K562 (cell line): ENCODE measurements at regions not wholly inside any gene's neighbourhood (a gene's known extent, or its start where the extent isn't known, plus 50 kb on each side); places are given as distances from the start of the nearest gene placed in this dataset.
A peak's percentile ranks its signal among the peaks of the same experiment; 100 is the strongest.

Source experiments
- ATF7 ChIP-seq: fragments of 450-650 bp; IDR thresholded peaks from 2 replicates; pipeline ENCODE4 v1.7.1; 2014; ENCODE audit warnings: mild to moderate bottlenecking, moderate library complexity
- DNMT1 ChIP-seq: fragments of 450-650 bp; IDR thresholded peaks from 2 replicates; pipeline ENCODE4 v1.6.1; 2016; ENCODE audit warnings: antibody characterized with exemption, mild to moderate bottlenecking
- ETV6 ChIP-seq, 3 experiments: fragments of 150-350 bp in 1 of 3; sonication (generic) in 1 of 3; formaldehyde crosslinking in 1 of 3; IDR thresholded peaks; 2 replicates each; pipeline versions ENCODE4 v1.6.1 to v1.8.0; 2014 to 2022; ENCODE audit warnings: borderline replicate concordance in 2 of 3, low read depth in 2 of 3, antibody characterized with exemption in 1 of 3, low read length in 1 of 3, mild to moderate bottlenecking in 1 of 3, missing genetic modification reagents in 1 of 3
- HMGN3 ChIP-seq: IDR thresholded peaks from 2 replicates; pipeline ENCODE4 v1.6.1; 2011; ENCODE audit warnings: borderline replicate concordance, low read depth, mild to moderate bottlenecking, mixed read lengths, low read length; ENCODE audit not compliant: insufficient read length; ENCODE audit errors: extremely low read depth
- MIER1 ChIP-seq: fragments of 450-650 bp; IDR thresholded peaks from 2 replicates; pipeline ENCODE4 v1.6.1; 2016; ENCODE audit warnings: antibody characterized with exemption, mild to moderate bottlenecking, low read depth
- PTRF ChIP-seq: fragments of 450-650 bp; IDR thresholded peaks from 2 replicates; pipeline ENCODE4 v1.6.1; 2016; ENCODE audit warnings: mild to moderate bottlenecking, missing genetic modification characterization, missing compliant biosample characterization
- RBM17 ChIP-seq: fragments of 200-400 bp; formaldehyde crosslinking; IDR thresholded peaks from 2 replicates; pipeline ENCODE4 v1.6.1; 2017; ENCODE audit warnings: low read depth, mild to moderate bottlenecking, low read length, borderline replicate concordance
- SP1 ChIP-seq: sonication (generic); formaldehyde crosslinking; IDR thresholded peaks from 2 replicates; pipeline ENCODE4 v1.8.1; 2022; ENCODE audit warnings: mild to moderate bottlenecking, missing genetic modification reagents
- YBX1 ChIP-seq: fragments of 450-650 bp; IDR thresholded peaks from 2 replicates; pipeline ENCODE4 v1.7.1; 2016; ENCODE audit warnings: mild to moderate bottlenecking
- ZHX1 ChIP-seq: fragments of 150-350 bp; conservative IDR thresholded peaks from 2 replicates; pipeline ENCODE4 v1.6.1; 2014; ENCODE audit warnings: low read length
- ZNF655 ChIP-seq: fragments of 250-450 bp; sonication (Bioruptor Pico); IDR thresholded peaks from 2 replicates; pipeline ENCODE4 v1.5.0; 2021
- TF ChIP-seq, protein P1 (sequence below): sonication (generic); formaldehyde crosslinking; IDR thresholded peaks from 2 replicates; pipeline ENCODE4 v1.8.1; 2023; ENCODE audit warnings: missing genetic modification reagents, mild to moderate bottlenecking, borderline replicate concordance

DNA sequence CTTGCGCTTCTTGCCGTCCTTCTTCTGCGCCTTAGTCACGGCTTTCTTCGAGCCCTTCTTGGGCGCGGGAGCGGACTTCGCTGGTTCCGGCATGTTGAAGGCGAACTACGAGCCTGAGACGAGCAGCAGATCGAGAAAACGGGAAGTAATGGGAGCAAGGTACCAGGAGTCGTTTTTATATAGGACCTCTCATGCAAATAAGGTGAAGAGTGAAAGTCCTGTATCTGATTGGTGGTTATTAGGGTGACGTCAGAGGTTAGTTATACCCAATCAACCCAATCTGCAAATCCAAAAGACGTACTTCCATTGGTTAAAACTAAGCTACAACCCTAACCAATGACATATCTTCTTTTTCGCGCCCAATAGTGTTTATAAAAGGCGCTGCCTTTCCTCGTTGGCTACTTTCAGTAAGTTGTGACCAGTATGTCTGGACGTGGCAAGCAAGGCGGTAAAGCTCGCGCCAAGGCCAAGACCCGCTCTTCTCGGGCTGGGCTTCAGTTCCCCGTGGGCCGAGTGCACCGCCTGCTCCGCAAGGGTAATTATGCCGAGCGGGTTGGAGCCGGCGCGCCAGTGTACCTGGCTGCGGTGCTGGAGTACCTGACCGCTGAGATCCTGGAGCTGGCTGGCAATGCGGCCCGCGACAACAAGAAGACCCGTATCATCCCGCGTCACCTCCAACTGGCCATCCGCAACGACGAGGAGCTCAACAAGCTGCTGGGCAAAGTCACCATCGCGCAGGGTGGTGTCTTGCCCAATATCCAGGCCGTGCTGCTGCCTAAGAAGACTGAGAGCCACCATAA is 100.6 kb upstream of the PRSS16 start (continued):
- TF ChIP-seq YBX1 (no peak), PTRF (tag) (no peak), ATF7 (peak; percentile 100), DNMT1 (peak; percentile 84; the same call in 1 of the 2 replicates), HMGN3 (no peak), SP1 (CRISPR knock-in tag) (peak; percentile 97), RBM17 (no peak), ETV6 (IDR thresholded peaks at IDR 0.05; ENCODE audit: borderline replicate concordance in 1 of 2, low read depth in 2 of 2, low read length in 1 of 2) (peak in 1 of 2 experiments; percentile 27; a peak in 1 of 4 replicates), ETV6 (CRISPR knock-in tag; IDR thresholded peaks at IDR 0.05; ENCODE audit: borderline replicate concordance) (peak; percentile 97), MIER1 (no peak), ZHX1 (no peak), ZNF655 (CRISPR knock-in tag) (peak; percentile 28; the same call in 1 of the 2 replicates)
- TF ChIP-seq, protein P1, sequence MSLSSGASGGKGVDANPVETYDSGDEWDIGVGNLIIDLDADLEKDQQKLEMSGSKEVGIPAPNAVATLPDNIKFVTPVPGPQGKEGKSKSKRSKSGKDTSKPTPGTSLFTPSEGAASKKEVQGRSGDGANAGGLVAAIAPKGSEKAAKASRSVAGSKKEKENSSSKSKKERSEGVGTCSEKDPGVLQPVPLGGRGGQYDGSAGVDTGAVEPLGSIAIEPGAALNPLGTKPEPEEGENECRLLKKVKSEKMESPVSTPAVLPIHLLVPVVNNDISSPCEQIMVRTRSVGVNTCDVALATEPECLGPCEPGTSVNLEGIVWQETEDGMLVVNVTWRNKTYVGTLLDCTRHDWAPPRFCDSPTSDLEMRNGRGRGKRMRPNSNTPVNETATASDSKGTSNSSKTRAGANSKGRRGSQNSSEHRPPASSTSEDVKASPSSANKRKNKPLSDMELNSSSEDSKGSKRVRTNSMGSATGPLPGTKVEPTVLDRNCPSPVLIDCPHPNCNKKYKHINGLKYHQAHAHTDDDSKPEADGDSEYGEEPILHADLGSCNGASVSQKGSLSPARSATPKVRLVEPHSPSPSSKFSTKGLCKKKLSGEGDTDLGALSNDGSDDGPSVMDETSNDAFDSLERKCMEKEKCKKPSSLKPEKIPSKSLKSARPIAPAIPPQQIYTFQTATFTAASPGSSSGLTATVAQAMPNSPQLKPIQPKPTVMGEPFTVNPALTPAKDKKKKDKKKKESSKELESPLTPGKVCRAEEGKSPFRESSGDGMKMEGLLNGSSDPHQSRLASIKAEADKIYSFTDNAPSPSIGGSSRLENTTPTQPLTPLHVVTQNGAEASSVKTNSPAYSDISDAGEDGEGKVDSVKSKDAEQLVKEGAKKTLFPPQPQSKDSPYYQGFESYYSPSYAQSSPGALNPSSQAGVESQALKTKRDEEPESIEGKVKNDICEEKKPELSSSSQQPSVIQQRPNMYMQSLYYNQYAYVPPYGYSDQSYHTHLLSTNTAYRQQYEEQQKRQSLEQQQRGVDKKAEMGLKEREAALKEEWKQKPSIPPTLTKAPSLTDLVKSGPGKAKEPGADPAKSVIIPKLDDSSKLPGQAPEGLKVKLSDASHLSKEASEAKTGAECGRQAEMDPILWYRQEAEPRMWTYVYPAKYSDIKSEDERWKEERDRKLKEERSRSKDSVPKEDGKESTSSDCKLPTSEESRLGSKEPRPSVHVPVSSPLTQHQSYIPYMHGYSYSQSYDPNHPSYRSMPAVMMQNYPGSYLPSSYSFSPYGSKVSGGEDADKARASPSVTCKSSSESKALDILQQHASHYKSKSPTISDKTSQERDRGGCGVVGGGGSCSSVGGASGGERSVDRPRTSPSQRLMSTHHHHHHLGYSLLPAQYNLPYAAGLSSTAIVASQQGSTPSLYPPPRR (CRISPR knock-in tag), result peak; percentile 97; the same call in 1 of the 2 replicates
